Osteocyte (in vitro differentiated cells): ENCODE measurements at regions not wholly inside any gene's neighbourhood (a gene's known extent, or its start where the extent isn't known, plus 50 kb on each side); places are given as distances from the start of the nearest gene placed in this dataset.
A peak's percentile ranks its signal among the peaks of the same experiment; 100 is the strongest.

Experiments used
- DNase-seq: peaks from one replicate; pipeline ENCODE4 v3.0.0; 2021; ENCODE audit warnings: mixed read lengths; ENCODE audit not compliant: unreplicated experiment; ENCODE audit errors: extremely low spot score
- H3K27ac Mint-ChIP-seq: one replicate; pipeline ENCODE4 v1.8.0; 2021; ENCODE audit warnings: mild to moderate bottlenecking, mixed read lengths; ENCODE audit not compliant: unreplicated experiment
- H3K27me3 Mint-ChIP-seq: one replicate; pipeline ENCODE4 v1.8.0; 2021; ENCODE audit warnings: mixed read lengths; ENCODE audit not compliant: unreplicated experiment
- H3K36me3 Mint-ChIP-seq: one replicate; pipeline ENCODE4 v1.8.0; 2021; ENCODE audit warnings: mixed read lengths; ENCODE audit not compliant: unreplicated experiment
- H3K4me1 Mint-ChIP-seq: one replicate; pipeline ENCODE4 v1.8.0; 2021; ENCODE audit warnings: mixed read lengths; ENCODE audit not compliant: unreplicated experiment
- H3K4me3 Mint-ChIP-seq: one replicate; pipeline ENCODE4 v1.8.0; 2021; ENCODE audit warnings: mild to moderate bottlenecking, moderate library complexity, mixed read lengths; ENCODE audit not compliant: unreplicated experiment
- H3K9me3 Mint-ChIP-seq: one replicate; pipeline ENCODE4 v1.8.0; 2021; ENCODE audit warnings: mixed read lengths; ENCODE audit not compliant: unreplicated experiment
- TF ChIP-seq, protein P1 (sequence below): fragments of 200-600 bp; sonication (generic); IDR thresholded peaks from 2 replicates; pipeline ENCODE4 v1.5.0; 2021; ENCODE audit warnings: antibody characterized with exemption, mild to moderate bottlenecking, moderate library complexity

DNA sequence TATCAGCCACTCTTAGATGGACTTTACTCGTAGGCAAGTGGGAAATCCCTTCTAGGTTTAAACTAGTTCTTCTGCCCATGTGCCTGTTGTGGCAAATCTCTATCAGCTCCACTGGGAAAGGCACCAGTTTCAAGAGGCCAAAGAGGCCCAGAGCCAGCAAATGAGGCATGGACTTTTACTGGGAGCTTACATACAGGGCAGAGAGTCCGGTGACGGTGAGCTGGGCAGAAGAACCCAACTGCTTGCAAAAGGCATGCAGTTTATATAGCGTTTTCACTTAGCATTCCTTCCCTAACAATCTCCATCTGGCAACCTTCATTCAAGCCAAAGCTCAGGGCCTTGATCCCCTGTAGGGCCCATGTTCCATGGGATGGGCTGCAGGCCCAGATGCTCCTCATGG, 93.0 kb upstream of the C3orf80 start:
- Mint-ChIP-seq H3K4me3 (no peak overlapping the region), H3K9me3 (no peaks in the 10 kb centered on the region), H3K36me3 (no peaks in the 10 kb centered on the region), H3K4me1 (peaks cover 19% of the 10 kb centered on the region), H3K27me3 (no peaks in the 10 kb centered on the region), H3K27ac (no peak overlapping the region)
- TF ChIP-seq, protein P1, sequence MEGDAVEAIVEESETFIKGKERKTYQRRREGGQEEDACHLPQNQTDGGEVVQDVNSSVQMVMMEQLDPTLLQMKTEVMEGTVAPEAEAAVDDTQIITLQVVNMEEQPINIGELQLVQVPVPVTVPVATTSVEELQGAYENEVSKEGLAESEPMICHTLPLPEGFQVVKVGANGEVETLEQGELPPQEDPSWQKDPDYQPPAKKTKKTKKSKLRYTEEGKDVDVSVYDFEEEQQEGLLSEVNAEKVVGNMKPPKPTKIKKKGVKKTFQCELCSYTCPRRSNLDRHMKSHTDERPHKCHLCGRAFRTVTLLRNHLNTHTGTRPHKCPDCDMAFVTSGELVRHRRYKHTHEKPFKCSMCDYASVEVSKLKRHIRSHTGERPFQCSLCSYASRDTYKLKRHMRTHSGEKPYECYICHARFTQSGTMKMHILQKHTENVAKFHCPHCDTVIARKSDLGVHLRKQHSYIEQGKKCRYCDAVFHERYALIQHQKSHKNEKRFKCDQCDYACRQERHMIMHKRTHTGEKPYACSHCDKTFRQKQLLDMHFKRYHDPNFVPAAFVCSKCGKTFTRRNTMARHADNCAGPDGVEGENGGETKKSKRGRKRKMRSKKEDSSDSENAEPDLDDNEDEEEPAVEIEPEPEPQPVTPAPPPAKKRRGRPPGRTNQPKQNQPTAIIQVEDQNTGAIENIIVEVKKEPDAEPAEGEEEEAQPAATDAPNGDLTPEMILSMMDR, result no peak
- DNase-seq, result no peak

DNA sequence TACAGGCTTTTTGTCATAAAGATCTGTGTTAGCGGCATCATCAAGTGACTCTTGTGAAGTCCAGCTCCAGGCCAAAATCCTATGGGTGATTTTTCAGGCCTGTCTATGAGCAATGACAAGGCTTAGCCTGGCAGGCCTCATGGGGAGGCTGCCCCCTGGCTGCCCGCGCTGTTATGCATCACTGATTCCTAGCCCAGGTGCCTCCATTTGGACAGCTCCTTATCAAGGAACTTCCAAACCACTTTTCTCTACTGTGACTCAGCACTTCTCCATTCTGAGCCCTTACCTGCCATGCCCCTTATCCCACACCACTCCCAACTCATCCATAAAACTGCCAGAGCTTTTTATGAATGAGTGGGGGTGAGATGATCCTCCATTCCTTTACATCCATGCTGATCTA, 91.5 kb upstream of the C3orf80 start:
- no peak overlapping the region for H3K27ac Mint-ChIP-seq
- DNase-seq, result no peak
- no peaks in the 10 kb centered on the region for H3K36me3 Mint-ChIP-seq
- TF ChIP-seq, protein P1, result peak; percentile 32
- no peaks in the 10 kb centered on the region for H3K9me3 Mint-ChIP-seq
- no peak overlapping the region for H3K4me3 Mint-ChIP-seq
- no peaks in the 10 kb centered on the region for H3K27me3 Mint-ChIP-seq
- H3K4me1 Mint-ChIP-seq, result peaks cover 17% of the 10 kb centered on the region

DNA sequence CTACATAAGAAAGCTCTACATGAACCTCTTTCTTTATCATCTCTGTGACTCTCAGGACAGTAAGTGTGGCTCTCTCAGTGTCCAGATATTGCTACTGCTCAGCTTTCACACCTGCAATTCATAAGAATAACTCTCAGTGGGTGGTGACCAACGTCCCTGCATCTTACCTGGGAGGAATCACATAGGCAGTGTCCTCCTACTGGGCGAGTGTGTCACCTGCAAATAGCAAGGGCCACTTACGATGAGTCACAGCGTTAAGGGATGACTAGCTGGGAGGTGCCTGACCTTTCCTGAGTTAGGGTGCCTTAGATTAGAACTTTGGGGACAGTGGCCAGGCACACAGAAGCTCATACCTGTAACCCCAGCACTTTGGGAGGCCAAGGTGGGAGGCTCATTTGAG, 90.8 kb upstream of the C3orf80 start:
- no peak overlapping the region for H3K4me3 Mint-ChIP-seq
- H3K4me1 Mint-ChIP-seq, result peaks cover 14% of the 10 kb centered on the region
- TF ChIP-seq, protein P1, result no peak
- no peaks in the 10 kb centered on the region for H3K27me3 Mint-ChIP-seq
- H3K36me3 Mint-ChIP-seq, result no peaks in the 10 kb centered on the region
- no peak for DNase-seq
- H3K9me3 Mint-ChIP-seq, result no peaks in the 10 kb centered on the region
- no peak overlapping the region for H3K27ac Mint-ChIP-seq

DNA sequence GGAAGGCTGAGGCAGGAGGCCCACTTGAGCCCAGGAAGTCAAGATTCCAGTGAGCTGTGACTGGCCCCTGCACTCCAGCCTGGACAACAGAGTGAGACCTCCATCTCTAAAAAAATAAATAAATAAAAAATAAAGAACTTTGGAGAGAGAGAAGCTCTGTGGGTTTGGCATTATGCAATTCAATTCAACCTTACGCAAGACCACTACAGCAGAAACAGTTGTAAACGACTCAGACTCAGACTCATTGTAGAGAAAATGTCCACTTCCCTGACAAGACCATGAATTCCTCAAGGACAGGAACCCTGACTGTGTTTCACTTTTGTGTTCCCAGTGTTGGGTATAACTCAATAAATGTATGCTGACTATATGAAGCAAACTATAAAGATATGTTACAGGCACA, 90.3 kb upstream of the C3orf80 start:
- Mint-ChIP-seq H3K36me3 (no peaks in the 10 kb centered on the region), H3K4me1 (peaks cover 8% of the 10 kb centered on the region), H3K4me3 (no peak overlapping the region), H3K9me3 (no peaks in the 10 kb centered on the region), H3K27me3 (no peaks in the 10 kb centered on the region), H3K27ac (no peak overlapping the region)
- DNase-seq, result no peak
- TF ChIP-seq, protein P1, result no peak

DNA sequence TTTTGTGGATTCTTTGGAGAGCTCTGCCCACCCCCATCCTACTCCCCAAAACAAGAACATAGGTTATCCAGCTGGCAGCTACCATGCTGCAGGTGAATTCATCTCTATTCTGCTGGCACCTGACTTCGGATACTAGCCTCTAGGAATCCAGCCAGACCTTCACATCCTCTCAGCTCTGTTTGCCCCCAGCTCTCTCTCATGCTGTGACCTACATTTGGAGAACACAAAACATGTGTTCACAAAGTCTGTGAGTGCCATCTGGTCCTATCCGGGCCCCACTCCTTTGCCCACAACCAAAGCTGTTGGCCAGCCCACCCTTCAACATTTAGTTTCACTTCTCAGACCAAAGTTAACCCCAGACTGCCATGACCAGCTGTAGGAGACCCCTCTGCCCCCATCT, 89.4 kb upstream of the C3orf80 start:
- Mint-ChIP-seq H3K4me1 (peaks cover 5% of the 10 kb centered on the region), H3K9me3 (no peaks in the 10 kb centered on the region), H3K36me3 (no peaks in the 10 kb centered on the region), H3K4me3 (no peak overlapping the region), H3K27ac (no peak overlapping the region), H3K27me3 (no peaks in the 10 kb centered on the region)
- no peak for DNase-seq
- TF ChIP-seq, protein P1, result no peak
